ENCODE measurements at regions not wholly inside any gene's neighbourhood (a gene's known extent, or its start where the extent isn't known, plus 50 kb on each side); places are given as distances from the start of the nearest gene placed in this dataset.

DNA sequence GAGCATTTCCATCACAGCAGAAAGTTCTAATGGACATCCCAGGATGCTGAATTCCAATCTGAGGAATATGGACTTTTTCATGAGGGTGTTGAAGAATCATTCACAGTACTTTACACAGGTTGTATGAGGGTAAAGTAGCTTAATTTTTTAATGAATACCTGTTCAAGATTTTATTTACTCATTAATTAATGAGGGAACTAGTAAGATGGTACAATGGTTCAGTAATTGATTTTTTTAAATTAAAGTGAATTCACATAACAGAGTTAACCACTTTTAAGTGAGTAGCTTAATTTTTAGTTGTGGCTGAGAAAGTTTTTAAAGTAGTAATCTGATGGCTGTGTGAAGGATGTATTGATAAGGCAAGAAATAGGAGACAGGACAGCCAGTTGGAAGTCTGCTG lies 266.5 kb downstream of the GFRA1 start:
- H3K36me3 ChIP-seq (replicated peaks; ENCODE audit: insufficient read depth, low read depth): no peaks in the 10 kb centered on the region
- no peak for DNase-seq (ENCODE audit: low spot score)
- TF ChIP-seq EZH2 (IDR thresholded peaks at IDR 0.05; ENCODE audit: borderline replicate concordance) (no peak), CTCF (IDR thresholded peaks at IDR 0.05; ENCODE audit: poor library complexity) (no peak)

DNA sequence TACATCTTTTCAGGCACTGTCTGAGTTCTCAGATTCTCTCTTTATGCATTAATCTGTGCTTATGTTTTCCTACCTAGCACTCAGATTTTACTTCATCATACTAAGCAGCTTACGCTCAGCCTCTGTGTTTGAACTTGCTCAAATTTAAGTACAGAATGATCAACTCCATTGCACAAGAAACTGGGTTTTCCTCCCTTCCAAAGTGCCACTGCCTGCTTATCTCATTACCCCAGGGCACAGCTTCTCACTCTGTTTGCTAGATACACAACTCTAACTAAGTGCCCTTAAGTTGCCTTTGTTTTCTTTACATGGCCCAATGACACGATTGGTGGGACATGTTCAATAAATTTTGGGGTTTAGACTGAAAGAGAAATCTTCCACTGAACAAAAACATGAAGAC lies 267.7 kb downstream of the GFRA1 start:
- 64% methylated on average over 2 of the region's 2 CpGs for WGBS (ENCODE audit: low lambda C conversion rate, missing lambda C conversion rate)
- Histone ChIP-seq H3K4me2 (no peak overlapping the region), H2AFZ (no peak overlapping the region), H3K36me3 (replicated peaks; ENCODE audit: insufficient read depth, low read depth) (no peaks in the 10 kb centered on the region), H3K9me2 (replicated peaks; ENCODE audit: insufficient read depth) (no peaks in the 10 kb centered on the region), H4K20me1 (ENCODE audit: insufficient read depth, poor library complexity, severe bottlenecking) (no peaks in the 10 kb centered on the region), H3K27me3 (peaks cover 9% of the 10 kb centered on the region), H3K79me2 (no peaks in the 10 kb centered on the region), H3K4me1 (ENCODE audit: insufficient read depth) (peaks cover 6% of the 10 kb centered on the region), H3K4me3 (no peak overlapping the region), H3K27ac (no peak overlapping the region), H3K9me3 (ENCODE audit: low read depth) (no peaks in the 10 kb centered on the region)
- TF ChIP-seq EZH2phosphoT487 (IDR thresholded peaks at IDR 0.05; ENCODE audit: low read depth, severe bottlenecking, unreplicated experiment): no peak
- no peak for TF ChIP-seq EZH2 (IDR thresholded peaks at IDR 0.05; ENCODE audit: borderline replicate concordance)
- TF ChIP-seq CTCF (IDR thresholded peaks at IDR 0.05; ENCODE audit: poor library complexity): no peak
- no peak for DNase-seq (ENCODE audit: low spot score)

More for the DNA sequence above, 266.5 kb downstream of the GFRA1 start:
- no peaks in the 10 kb centered on the region for H3K4me1 ChIP-seq (ENCODE audit: insufficient read depth)
- no peaks in the 10 kb centered on the region for H3K79me2 ChIP-seq
- no peaks in the 10 kb centered on the region for H3K9me3 ChIP-seq (ENCODE audit: low read depth)
- peaks cover 9% of the 10 kb centered on the region for H3K27me3 ChIP-seq
- H3K4me3 ChIP-seq: no peak overlapping the region
- no peaks in the 10 kb centered on the region for H4K20me1 ChIP-seq (ENCODE audit: insufficient read depth, poor library complexity, severe bottlenecking)
- no peak overlapping the region for H3K4me2 ChIP-seq
- no peak overlapping the region for H3K27ac ChIP-seq
- no peaks in the 10 kb centered on the region for H3K9me2 ChIP-seq (replicated peaks; ENCODE audit: insufficient read depth)
- H2AFZ ChIP-seq: no peak overlapping the region

- no peak overlapping the region for H2AFZ ChIP-seq
- H3K4me2 ChIP-seq: no peak overlapping the region
- no peak overlapping the region for H3K4me3 ChIP-seq
- no peak for TF ChIP-seq EZH2 (IDR thresholded peaks at IDR 0.05; ENCODE audit: borderline replicate concordance)
- TF ChIP-seq CTCF (IDR thresholded peaks at IDR 0.05; ENCODE audit: poor library complexity): no peak
- no peak for TF ChIP-seq EZH2phosphoT487 (IDR thresholded peaks at IDR 0.05; ENCODE audit: low read depth, severe bottlenecking, unreplicated experiment)
- H3K9me2 ChIP-seq (replicated peaks; ENCODE audit: insufficient read depth): no peaks in the 10 kb centered on the region
- H3K27ac ChIP-seq: no peak overlapping the region
- WGBS (ENCODE audit: low lambda C conversion rate, missing lambda C conversion rate): 100% methylated on average over 1 of the region's 1 CpG
- no peaks in the 10 kb centered on the region for H4K20me1 ChIP-seq (ENCODE audit: insufficient read depth, poor library complexity, severe bottlenecking)
- peaks cover 6% of the 10 kb centered on the region for H3K4me1 ChIP-seq (ENCODE audit: insufficient read depth)
- peaks cover 9% of the 10 kb centered on the region for H3K27me3 ChIP-seq
- H3K36me3 ChIP-seq (replicated peaks; ENCODE audit: insufficient read depth, low read depth): no peaks in the 10 kb centered on the region
- H3K79me2 ChIP-seq: no peaks in the 10 kb centered on the region
- H3K9me3 ChIP-seq (ENCODE audit: low read depth): no peaks in the 10 kb centered on the region
- DNase-seq (ENCODE audit: low spot score): no peak
Observed at GRCh38 chr10:116002735-116003134, 270.3 kb downstream of the GFRA1 start.

- no peak overlapping the region for H3K4me3 ChIP-seq
- no peaks in the 10 kb centered on the region for H3K79me2 ChIP-seq
- no peak overlapping the region for H3K4me2 ChIP-seq
- TF ChIP-seq EZH2 (IDR thresholded peaks at IDR 0.05; ENCODE audit: borderline replicate concordance): no peak
- TF ChIP-seq CTCF (IDR thresholded peaks at IDR 0.05; ENCODE audit: poor library complexity): no peak
- TF ChIP-seq EZH2phosphoT487 (IDR thresholded peaks at IDR 0.05; ENCODE audit: low read depth, severe bottlenecking, unreplicated experiment): no peak
- no peak overlapping the region for H3K27ac ChIP-seq
- H4K20me1 ChIP-seq (ENCODE audit: insufficient read depth, poor library complexity, severe bottlenecking): no peaks in the 10 kb centered on the region
- no peaks in the 10 kb centered on the region for H3K36me3 ChIP-seq (replicated peaks; ENCODE audit: insufficient read depth, low read depth)
- peaks cover 6% of the 10 kb centered on the region for H3K4me1 ChIP-seq (ENCODE audit: insufficient read depth)
- WGBS (ENCODE audit: low lambda C conversion rate, missing lambda C conversion rate): 64% methylated on average over 4 of the region's 4 CpGs
- no peak for DNase-seq (ENCODE audit: low spot score)
- H3K27me3 ChIP-seq: peaks cover 9% of the 10 kb centered on the region
- H3K9me2 ChIP-seq (replicated peaks; ENCODE audit: insufficient read depth): no peaks in the 10 kb centered on the region
- no peaks in the 10 kb centered on the region for H3K9me3 ChIP-seq (ENCODE audit: low read depth)
- H2AFZ ChIP-seq: no peak overlapping the region
Observed at GRCh38 chr10:116001976-116002375, 271.0 kb downstream of the GFRA1 start.
